ENCODE measurements at regions not wholly inside any gene's neighbourhood (a gene's known extent, or its start where the extent isn't known, plus 50 kb on each side); places are given as distances from the start of the nearest gene placed in this dataset.

DNA sequence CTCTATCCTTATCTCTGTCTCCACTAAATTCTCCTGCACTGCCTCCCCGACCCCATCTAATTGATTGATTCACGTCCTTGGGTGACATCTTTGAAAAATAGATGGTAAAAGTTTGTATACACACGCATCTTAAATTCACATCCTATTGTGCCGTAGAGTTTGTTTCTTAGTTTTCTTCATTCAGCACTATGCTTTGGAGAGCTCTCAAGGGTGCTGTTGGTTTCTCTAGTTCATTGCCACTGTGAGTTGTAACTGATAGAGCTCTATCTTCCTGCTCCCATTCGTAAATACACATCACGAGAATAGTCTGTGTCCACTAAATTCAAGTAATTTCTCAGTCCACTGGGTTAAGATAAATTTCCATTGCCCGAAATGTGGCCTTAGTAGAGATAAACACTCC is 1537.4 kb downstream of the AACS start:
- no peak for ATAC-seq
- no peak for DNase-seq (ENCODE audit: missing footprints)
- intact Hi-C loops (cut with DNase I) = no loop called here

DNA sequence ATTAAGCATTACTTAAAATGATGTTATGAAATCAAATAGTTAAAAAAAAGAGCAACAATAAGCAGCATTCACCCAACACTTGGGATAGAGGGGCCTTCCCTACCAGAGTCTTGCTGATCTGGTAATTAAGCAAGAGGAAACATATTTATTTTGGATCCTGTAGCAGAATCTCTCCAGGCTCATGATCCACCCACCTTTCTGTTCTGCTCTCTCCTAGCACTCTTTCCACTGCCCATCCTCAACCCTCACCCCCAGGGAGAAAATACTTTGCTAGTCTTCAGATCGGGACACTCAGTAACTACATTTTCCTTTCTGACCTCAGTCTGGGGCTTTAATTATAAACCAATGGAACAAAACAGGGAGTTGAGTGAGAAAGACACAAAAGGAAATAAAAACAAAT is 1541.9 kb downstream of the AACS start:
- intact Hi-C loops (cut with DNase I) = no loop called here
- ATAC-seq (no peak), DNase-seq (ENCODE audit: missing footprints) (no peak)

DNA sequence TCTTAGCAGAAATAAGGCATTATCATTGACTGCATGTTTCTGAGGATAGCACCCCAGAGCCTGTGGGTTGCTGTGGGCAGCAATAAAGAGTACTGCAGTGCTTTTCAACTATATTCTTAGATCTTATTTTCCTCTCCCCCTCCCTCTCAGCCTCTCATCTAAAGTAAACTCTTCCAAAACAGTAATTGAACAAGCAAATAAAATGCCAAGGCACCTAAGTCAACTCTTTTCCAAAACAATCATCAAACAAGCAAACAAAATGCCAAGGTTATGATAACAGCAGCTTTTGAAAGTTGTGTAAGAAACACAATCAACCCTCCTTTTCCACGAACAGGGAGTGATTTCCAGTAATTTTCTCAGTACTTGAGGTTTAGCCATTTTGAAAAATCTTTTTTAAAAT is 1542.6 kb downstream of the AACS start:
- ATAC-seq (no peak), DNase-seq (ENCODE audit: missing footprints) (no peak)
- intact Hi-C loops (cut with DNase I) = no loop called here

DNA sequence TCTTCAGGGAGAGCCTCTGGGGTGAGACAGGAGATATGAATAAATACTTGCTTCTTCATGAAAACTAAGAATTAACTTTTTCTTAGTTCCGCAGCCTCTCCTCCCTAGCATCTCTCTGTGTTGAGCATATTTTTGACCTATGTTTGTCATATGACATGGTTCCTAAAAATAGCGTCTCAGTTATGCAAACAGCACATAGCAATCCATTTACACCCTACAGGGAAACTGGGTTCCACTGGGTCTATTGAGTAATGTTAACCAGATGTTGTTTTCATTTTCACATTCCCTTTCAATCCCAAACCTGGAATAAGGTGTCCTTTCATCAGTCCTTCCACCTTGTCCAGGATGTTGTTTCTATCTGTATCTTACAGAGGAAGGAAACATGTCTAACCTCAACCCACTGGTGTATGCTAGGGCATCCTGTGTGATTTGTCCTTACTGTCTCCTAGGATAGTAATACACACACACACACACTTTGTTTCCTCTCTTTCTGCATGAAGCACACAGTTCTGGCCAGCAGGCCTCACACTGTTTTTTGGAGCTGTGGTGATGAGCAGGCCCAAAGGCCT is 1543.5 kb downstream of the AACS start:
- intact Hi-C loops (cut with DNase I) = no loop called here
- ATAC-seq = no peak
- DNase-seq (ENCODE audit: missing footprints) = no peak

DNA sequence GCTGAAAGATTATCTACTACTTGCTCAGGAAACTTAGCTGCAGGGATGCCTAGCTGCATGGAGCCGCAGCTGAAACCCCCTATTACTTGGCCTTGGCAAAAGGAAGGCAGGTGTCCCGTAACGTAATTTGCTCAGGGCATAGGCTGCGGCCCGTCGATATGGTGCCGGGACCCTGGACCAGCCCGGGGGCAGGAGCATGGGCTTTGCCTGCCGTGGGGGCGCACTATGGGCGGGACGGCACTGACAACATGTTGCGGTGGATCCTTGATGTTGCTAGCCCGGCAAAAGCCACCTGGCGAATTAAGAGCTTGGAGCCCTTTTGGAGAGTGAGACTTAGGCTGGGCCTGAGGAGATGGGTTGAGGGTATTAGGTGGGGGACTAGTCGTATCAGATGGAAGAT is 1551.2 kb downstream of the AACS start:
- DNase-seq (ENCODE audit: missing footprints) (no peak), ATAC-seq (no peak)
- intact Hi-C loops (cut with DNase I) = no loop called here

DNA sequence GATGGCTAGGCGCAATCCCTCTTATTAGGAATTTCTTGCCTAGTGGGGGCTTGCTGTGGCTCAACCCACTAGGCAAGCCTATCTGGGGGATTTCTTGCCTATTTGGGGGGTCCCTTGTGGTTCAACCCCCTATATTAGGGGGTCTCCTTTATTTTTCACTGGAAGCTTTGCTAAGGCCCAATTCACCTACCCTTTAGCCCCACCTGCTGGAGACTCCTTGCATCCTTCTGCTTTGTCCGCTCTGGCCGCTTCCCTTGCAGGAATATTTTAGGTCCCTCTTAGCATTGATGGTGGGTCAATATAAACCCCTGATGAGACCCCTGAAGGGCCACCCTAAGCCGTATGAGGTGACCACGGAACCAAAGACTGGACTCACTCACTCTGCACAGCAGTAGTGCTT is 1552.1 kb downstream of the AACS start:
- ATAC-seq (no peak), DNase-seq (ENCODE audit: missing footprints) (no peak)
- intact Hi-C loops (cut with DNase I) = no loop called here

DNA sequence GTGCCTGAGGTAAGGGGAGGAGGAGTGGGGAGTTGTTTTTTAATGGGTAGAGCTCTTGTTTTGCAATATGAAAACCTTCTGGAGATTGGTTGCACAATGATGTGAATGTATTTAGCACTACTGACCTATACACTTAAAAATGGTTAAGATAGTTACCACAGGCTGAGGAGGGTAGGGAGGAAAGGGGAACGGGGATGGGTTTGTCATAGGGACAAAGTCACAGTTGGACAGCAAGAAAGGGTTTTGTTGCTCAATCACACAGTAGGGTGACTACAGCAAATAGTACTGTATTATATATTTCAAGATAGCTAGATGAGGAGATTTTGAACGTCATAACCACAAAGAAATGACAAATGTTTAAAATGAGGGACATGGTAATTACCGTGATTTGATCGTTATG is 1562.4 kb downstream of the AACS start:
- DNase-seq (ENCODE audit: missing footprints) = no peak
- intact Hi-C loops (cut with DNase I) = no loop called here
- ATAC-seq = no peak

DNA sequence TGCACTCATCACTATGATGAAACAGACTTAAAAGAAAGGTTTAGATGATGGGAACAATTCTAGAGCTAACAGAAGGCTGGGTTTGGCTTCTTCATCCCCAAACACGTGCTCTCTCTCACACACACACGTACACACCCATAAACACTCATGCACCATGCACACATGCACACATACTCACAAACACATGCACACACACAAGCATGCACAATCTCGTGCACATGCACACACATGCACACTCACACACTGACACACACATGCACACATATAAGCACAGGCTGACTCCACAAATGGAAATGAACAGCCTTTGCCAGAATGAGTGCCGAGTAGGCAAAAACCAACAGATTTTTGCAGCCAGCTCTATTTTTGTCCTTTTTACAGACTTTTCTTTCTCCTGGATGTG is 1571.6 kb downstream of the AACS start:
- DNase-seq (ENCODE audit: missing footprints) (no peak), ATAC-seq (no peak)
- intact Hi-C loops (cut with DNase I) = no loop called here

DNA sequence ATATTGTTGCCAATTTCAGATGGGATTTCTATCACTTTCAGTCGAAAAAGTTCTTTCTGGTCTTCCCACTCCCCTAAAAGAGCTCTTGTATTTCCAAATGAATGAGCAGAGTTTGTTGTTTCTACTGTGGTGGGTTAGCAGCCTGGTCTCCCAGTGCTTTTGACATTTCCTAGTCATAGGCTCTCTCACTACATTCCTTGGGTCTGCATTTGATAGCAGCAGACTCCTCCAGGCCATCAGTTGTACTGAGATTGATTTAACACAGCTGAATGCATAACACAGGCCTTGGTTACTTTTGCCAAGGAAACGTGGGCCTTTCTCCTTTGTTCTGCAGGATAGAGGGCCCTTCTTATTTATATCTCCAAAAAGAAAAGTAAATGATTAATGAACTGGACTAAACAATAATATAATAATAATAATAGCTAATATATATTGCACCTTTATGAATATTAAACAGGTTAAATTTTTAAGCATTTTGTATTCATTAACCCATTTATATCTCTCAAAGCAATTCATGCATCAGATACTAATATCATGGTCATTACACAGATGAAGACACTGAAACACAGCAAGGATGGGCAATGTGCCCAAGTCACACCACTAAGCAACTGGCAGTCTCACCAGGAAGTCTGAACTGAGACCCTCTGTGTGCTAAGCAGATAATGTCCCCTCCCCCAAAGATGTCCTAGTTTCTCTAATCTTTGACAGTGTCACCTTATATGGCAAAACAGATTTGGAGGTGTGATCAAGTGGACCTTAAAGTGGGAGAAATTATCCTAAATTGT is 1579.2 kb downstream of the AACS start:
- intact Hi-C loops (cut with DNase I) = no loop called here
- DNase-seq (ENCODE audit: missing footprints) = no peak
- no peak for ATAC-seq

DNA sequence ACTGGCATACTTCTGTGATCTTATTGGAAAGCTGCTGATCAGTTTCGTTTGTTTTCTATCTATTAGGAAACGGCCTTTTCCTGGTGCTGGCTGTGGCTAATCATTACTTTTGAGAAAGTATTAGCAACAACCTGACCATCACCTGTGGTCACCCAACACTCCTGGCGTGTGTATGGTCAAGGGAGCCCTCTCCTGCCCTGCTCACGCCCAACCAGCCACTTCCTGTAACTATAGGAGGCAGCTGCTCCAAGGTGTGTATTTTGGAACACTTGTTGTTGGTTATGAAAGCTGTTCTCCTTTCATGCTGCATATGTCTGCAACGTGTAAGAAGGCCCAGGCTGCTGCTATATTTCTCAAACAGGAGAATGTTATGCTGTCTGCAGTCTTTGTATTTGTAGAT is 1582.8 kb downstream of the AACS start:
- DNase-seq (ENCODE audit: missing footprints) (no peak), ATAC-seq (no peak)
- intact Hi-C loops (cut with DNase I) = no loop called here

DNA sequence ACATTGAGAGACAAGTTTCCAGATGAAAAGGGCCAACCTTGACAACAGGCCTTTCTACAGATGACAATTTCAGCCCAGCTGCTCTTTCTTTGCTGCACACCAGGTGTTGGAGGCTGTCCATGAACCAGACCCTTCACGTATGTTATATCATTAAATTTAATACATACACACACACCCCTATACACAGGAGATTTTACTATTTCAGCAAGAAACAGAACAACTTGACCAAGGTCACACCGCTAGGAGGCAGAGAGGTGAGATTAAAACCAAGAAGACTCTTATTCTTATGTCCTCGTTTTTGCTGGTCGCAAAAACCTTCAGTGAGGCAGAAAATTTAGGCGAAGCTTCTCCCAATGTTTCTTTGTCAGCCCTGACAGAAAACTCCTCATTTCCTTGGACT is 1585.9 kb downstream of the AACS start:
- ATAC-seq (no peak), DNase-seq (ENCODE audit: missing footprints) (no peak)
- intact Hi-C loops (cut with DNase I) = no loop called here

DNA sequence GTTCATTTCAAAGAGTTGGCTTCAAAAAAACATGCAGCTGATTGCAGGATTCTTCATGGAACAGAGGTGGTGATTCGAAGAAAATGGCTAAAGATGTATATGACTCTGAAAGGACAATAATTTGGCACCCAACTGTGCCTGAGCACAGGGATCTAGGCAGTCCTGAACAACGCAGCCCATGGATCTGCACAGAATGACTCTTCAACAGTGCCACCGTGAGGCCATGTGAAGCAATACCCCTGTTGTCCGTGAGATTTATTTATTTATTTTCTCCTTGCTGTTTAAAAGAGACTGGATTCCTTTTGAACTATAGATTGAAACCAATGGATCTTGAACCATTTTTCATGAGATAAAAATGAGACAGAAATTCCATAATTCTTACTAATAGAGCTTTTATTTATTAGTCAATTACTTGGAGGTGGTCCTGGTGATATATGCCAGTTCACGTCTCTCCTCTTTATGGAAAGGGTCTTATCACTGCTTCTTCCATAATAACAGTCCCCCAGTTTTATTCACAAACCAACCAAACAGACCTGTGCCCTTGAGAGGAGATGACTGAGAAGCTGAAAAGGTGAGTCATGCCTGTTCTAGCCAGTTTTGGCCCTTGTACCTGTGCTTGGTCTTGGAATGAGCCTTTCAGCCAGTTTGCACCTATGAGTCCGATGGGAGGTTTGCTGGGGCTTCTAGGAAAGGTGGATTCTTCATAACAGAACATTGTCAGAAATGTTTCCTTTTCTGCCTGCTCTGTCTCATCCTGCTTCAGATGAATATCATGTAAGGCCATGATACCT is 1598.3 kb downstream of the AACS start:
- intact Hi-C loops (cut with DNase I) = no loop called here
- DNase-seq (ENCODE audit: missing footprints) (no peak), ATAC-seq (no peak)

DNA sequence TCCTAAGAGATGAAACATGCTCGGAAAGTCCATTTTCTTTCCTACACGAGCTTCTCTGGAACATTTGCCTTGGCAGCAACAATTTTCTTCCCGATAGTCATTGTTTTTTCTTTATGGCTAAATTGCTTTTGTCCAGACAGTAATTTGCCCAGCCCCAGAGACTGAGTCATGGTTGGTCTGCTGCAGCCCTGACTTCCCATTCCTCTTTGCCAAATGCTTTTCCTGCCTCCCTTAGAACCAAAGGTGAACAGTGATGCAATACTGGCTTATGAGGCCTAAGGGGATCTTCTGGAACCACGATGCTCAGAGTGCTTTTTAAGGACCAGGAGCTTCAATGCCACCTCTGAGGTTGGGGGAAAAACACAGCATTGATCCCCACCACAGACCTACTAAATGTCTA is 1599.6 kb upstream of the TMEM132C start:
- intact Hi-C loops (cut with DNase I) = no loop called here
- ATAC-seq (no peak), DNase-seq (ENCODE audit: missing footprints) (no peak)

DNA sequence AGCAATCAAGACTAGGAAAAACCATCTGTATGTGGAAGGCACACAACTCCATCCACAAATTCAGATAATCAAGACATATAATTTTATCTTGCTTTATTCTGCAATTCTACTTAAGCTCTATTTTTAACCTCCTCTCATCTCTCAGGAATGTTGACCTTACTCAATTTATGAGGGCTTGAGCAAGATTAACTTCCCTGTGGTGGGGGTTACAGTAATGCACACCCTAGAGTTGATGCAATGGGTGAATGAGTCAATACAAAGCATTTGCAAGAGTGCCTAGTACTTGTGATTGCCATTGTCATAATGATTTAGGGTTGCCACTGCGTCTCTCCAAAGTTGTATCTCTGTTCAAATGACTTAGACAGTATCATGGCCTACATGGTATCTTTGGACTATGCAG is 1598.4 kb upstream of the TMEM132C start:
- intact Hi-C loops (cut with DNase I) = no loop called here
- no peak for ATAC-seq
- DNase-seq (ENCODE audit: missing footprints) = no peak

DNA sequence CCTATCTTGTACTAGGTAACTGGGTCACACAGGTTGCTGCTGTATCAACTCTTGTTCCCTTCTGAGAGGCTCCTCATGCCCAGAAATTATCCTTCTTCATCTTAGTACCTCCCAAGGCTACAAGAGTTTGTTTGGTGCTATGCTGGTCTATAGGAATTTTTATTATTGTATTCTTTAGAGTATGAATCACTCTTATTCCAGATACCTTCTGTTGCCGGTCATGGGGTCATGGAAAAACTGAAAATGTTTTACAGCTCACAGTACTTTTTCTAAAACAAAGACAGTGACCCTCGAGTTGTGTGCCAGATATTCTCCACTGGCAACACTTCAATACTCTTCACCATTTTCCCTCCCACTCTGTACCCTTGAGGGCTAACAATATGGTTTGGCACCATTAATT is 1598.0 kb upstream of the TMEM132C start:
- no peak for ATAC-seq

DNA sequence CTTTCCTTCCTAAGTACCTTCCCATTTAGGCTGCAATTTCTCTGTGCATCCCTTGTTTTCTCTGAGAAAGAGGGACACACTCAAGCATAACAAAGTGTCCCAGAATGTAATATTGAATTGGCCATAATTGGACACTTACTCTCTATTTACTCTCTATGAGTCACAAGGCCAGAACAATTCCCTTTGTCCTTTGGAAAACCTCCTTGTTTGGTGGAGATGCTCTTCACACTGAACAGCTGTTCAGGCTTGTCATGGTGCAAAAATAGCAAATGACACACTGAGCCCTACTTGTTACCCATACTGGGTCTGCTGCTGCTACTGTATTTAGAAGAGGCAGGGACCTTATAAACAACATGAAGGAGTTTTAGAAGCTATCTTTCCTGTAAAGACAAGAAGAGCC is 1590.5 kb upstream of the TMEM132C start:
- ATAC-seq = no peak
- DNase-seq (ENCODE audit: missing footprints) = no peak
- intact Hi-C loops (cut with DNase I) = no loop called here

More for the DNA sequence above, 1598.0 kb upstream of the TMEM132C start:
- no peak for DNase-seq (ENCODE audit: missing footprints)
- intact Hi-C loops (cut with DNase I) = no loop called here

DNA sequence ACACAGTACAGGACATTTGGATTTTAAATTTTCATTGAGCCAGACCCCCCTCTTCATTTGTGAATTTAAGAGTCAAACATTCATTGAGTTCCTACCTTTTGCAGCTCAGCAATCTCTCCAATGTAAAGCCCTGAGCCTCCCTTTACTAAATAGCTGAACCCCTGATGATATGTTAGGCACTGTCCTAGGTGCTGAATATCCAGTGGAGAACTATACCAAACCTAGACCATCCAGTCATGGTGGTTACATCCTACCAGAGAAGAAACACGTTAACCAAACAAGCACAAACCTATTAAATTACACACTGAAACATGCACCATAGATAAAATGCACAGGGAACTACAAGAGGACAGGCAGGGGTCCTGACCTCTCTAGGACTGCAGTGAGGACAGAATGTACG is 1585.3 kb upstream of the TMEM132C start:
- intact Hi-C loops (cut with DNase I) = no loop called here
- DNase-seq (ENCODE audit: missing footprints) (no peak), ATAC-seq (no peak)

DNA sequence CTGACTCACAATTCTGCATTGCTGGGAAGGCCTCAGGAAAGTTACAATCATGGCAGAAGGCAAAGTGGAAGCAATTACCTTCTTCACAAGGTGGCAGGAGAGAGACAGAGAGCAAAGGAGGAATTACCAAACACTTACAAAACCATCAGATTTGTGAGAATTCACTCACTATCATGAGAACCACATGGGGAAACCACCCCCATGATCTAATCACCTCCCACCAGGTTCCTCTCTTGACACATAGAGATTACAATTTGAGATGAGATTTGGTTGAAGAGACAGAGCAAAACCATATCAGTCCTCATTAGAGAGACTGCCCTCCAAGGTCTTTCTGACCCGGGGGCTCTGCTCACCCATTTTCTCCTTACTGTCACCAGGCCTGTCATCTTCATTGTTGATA is 1582.3 kb upstream of the TMEM132C start:
- no peak for DNase-seq (ENCODE audit: missing footprints)
- intact Hi-C loops (cut with DNase I) = no loop called here
- no peak for ATAC-seq

DNA sequence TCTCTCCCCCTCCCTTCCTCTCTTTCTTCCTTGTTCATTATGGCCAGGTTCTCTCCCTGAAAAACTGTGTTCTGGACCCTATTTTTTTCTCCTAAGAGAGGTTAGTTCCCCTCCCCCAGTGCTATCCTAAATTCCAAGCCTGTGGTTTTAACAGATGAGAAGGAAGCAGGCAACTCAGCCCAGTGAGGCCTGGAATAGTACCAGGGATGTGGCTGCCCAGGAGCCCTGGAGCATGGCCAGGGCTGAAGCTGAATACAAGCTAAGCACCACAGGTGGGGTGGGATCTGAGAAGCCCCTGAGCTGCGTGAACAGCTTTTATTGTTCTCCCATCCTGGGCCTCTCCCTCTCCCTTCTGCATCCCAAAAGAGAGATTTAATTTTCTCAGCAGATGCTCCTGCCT is 1581.3 kb upstream of the TMEM132C start:
- DNase-seq (ENCODE audit: missing footprints) (no peak), ATAC-seq (no peak)
- intact Hi-C loops (cut with DNase I) = no loop called here

DNA sequence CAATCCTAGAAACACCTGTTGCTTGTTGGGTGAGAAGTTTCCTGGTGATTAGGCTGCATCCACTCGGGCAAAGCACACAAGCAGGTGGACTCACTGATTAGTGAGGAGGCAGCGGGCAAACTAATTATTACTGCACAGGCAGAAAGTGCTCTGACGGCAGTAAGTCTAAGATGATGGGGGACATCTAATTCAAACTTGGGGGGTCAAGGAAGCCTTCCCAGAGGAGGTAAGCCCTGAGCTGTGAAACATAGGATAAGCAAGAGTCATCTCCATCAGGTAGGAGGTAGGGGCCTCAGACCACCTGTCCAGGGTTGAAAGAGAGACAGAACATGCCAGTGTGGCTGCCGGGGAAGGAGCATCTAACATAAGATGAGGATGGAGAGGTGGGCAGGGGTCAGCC is 1578.4 kb upstream of the TMEM132C start:
- DNase-seq (ENCODE audit: missing footprints) (no peak), ATAC-seq (no peak)
- intact Hi-C loops (cut with DNase I) = no loop called here
